ENCODE measurements at regions not wholly inside any gene's neighbourhood (a gene's known extent, or its start where the extent isn't known, plus 50 kb on each side); places are given as distances from the start of the nearest gene placed in this dataset.
A peak's percentile ranks its signal among the peaks of the same experiment; 100 is the strongest.
"Not testable (repeated sequence)": the region's sequence is repeated elsewhere in the genome, so short reads cannot be mapped to it uniquely, and the experiment has no call there.

- H3K4me3 ChIP-seq (ENCODE audit: low read depth, low read length): no peak overlapping the region
- no peak for DNase-seq (ENCODE audit: low read depth)
- TF ChIP-seq CTCF (IDR thresholded peaks at IDR 0.05; ENCODE audit: control insufficient read depth, extremely low read depth, insufficient read depth): no peak
Observed at GRCh38 chr5:110879675-110880074, 140.9 kb downstream of the SLC25A46 start.

GRCh38 chr5:110880413-110880812, 141.6 kb downstream of the SLC25A46 start:
- peak; percentile 40 for DNase-seq (ENCODE audit: low read depth)
- no peak overlapping the region for H3K4me3 ChIP-seq (ENCODE audit: low read depth, low read length)
- no peak for TF ChIP-seq CTCF (IDR thresholded peaks at IDR 0.05; ENCODE audit: control insufficient read depth, extremely low read depth, insufficient read depth)

GRCh38 chr5:110884005-110884404, 145.2 kb downstream of the SLC25A46 start:
- no peak for TF ChIP-seq CTCF (IDR thresholded peaks at IDR 0.05; ENCODE audit: control insufficient read depth, extremely low read depth, insufficient read depth)
- no peak overlapping the region for H3K4me3 ChIP-seq (ENCODE audit: low read depth, low read length)
- no peak for DNase-seq (ENCODE audit: low read depth)

GRCh38 chr5:110887170-110887569, 148.4 kb downstream of the SLC25A46 start:
- not testable (repeated sequence) for H3K4me3 ChIP-seq (ENCODE audit: low read depth, low read length); DNase-seq (ENCODE audit: low read depth)

- DNase-seq (ENCODE audit: low read depth); H3K4me3 ChIP-seq (ENCODE audit: low read depth, low read length): not testable (repeated sequence)
Observed at GRCh38 chr5:110893854-110894483, 155.2 kb downstream of the SLC25A46 start.

GRCh38 chr5:110894805-110895204, 156.0 kb downstream of the SLC25A46 start:
- no peak overlapping the region for H3K4me3 ChIP-seq (ENCODE audit: low read depth, low read length)
- TF ChIP-seq CTCF (IDR thresholded peaks at IDR 0.05; ENCODE audit: control insufficient read depth, extremely low read depth, insufficient read depth): no peak
- no peak for DNase-seq (ENCODE audit: low read depth)

- no peak for DNase-seq (ENCODE audit: low read depth)
- H3K4me3 ChIP-seq (ENCODE audit: low read depth, low read length): no peak overlapping the region
- TF ChIP-seq CTCF (IDR thresholded peaks at IDR 0.05; ENCODE audit: control insufficient read depth, extremely low read depth, insufficient read depth): no peak
Observed at GRCh38 chr5:110896901-110897300, 158.1 kb downstream of the SLC25A46 start.

GRCh38 chr5:110899566-110900412, 161.0 kb downstream of the SLC25A46 start:
- no peak overlapping the region for H3K4me3 ChIP-seq (ENCODE audit: low read depth, low read length)
- DNase-seq (ENCODE audit: low read depth): no peak
- TF ChIP-seq CTCF (IDR thresholded peaks at IDR 0.05; ENCODE audit: control insufficient read depth, extremely low read depth, insufficient read depth): no peak
